Breast epithelium (tissue), 3 donors: ENCODE measurements at regions not wholly inside any gene's neighbourhood (a gene's known extent, or its start where the extent isn't known, plus 50 kb on each side); places are given as distances from the start of the nearest gene placed in this dataset.

Experiments
- CTCF ChIP-seq, 3 donors: fragments of 450-650 bp; IDR thresholded peaks; one replicate each; pipeline ENCODE4 v1.5.1; 2016 to 2017; ENCODE audit warnings: antibody characterized with exemption in 3 of 3, mild to moderate bottlenecking in 3 of 3, moderate library complexity in 3 of 3
- POLR2A ChIP-seq: fragments of 450-650 bp; IDR thresholded peaks from one replicate; pipeline ENCODE4 v1.6.1; 2016; ENCODE audit warnings: antibody characterized with exemption, mild to moderate bottlenecking, moderate library complexity
- POLR2AphosphoS5 ChIP-seq, 3 donors: sonication (generic); formaldehyde crosslinking; IDR thresholded peaks; one replicate each; pipeline ENCODE4 v1.6.1; 2017; ENCODE audit warnings: antibody characterized with exemption in 3 of 3

- TF ChIP-seq CTCF (IDR thresholded peaks at IDR 0.05) (no peak), POLR2AphosphoS5 (IDR thresholded peaks at IDR 0.05) (no peak), POLR2A (no peak)
Measured at GRCh38 chr4:103375278-103375677, 177.1 kb upstream of the CENPE start.
